NCI-H2171 treated with DMSO at 0.1 percent for 48 hours (cell line): ENCODE measurements at regions not wholly inside any gene's neighbourhood (a gene's known extent, or its start where the extent isn't known, plus 50 kb on each side); places are given as distances from the start of the nearest gene placed in this dataset.
A peak's percentile ranks its signal among the peaks of the same experiment; 100 is the strongest.

Experiments used
- DNase-seq: peaks from one replicate; lab custom pipeline; 2025; lab: John Stamatoyannopoulos, UW

DNA sequence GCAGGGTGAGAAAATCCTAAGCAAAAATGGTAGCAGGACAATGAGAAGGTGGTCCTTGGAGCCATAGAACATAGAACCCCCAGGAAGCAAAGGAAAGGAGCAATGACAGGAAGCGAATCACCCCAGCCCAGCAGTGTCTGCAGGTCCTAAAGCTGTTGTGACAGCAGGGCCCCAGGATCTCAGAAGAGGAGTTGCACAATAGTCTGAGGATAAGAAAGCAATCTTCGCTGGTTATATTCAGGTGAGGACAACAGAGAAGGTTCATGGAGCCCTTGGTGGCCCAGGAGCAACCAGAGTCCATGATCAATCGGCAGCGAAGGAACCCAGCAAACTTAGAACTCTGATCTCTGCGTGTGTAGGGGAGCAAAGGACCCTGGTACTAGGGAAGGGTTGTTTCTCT is 234.8 kb upstream of the IRX2 start:
- DNase-seq: no peak

- DNase-seq: no peak
Measured at GRCh38 chr5:2985718-2986117, 234.2 kb upstream of the IRX2 start.

- DNase-seq: no peak
Measured at GRCh38 chr5:2983583-2984300, 232.3 kb upstream of the IRX2 start.

DNA sequence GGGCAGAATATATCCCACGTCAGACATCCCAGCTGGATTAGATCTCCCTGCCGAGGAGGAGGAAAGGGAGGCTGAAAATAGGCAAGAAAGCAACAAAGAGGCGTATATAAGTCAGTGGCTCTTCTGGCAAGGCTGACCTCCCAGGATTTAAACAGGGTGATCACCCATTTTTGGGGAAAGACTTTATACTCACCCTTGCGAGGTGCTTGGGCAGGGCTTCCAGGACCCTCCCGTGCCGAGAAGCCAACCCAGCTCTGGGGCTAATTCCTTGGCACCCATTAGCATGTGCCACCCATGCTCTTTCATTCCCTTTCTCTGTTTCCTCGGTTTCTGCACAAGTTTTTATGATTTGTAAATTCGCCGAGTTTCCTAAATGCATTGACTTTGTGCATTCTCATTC is 230.2 kb upstream of the IRX2 start:
- no peak for DNase-seq

DNA sequence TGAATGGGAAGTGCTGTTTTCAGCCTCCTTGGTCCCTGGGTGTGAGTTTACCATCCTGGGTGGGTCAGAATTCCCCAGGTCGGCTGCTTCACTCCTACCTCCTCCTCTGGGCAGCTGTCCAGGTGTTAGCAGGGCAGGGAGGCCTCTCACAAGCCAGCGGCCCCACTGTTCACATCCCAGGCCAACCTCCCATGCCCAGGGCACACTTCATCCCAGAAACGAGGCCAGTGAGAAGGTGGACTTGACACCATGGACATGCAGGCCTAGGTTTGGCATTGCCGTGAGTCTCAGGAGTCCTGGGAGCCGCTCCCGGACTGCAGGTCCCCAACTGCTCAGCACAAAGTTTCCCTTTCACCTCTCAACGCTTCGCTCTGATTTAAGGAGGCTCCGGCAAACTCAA is 229.6 kb upstream of the IRX2 start:
- no peak for DNase-seq

DNA sequence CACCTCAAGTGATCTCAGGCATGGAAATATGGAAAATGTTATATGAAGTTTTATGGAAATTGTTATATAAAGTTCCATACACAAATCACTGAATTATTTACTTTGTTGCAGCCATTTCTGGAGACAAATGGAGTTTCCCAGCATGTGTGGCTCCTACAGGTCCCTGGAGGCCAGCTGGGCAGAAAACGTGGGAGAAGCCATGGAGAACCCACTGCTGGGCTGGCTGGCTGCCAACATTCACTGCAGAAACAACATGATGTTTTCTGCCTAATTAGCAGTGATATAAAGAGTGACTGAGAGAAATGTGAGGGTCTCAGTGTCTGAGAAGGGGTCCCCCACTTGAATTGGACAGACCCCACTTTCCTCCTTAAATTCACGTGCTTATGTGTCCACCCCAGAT is 208.8 kb upstream of the IRX2 start:
- peak; percentile 96 for DNase-seq

GRCh38 chr5:2958976-2959375 is 207.5 kb upstream of the IRX2 start:
- DNase-seq: no peak

GRCh38 chr5:2948875-2949274 is 197.4 kb upstream of the IRX2 start:
- no peak for DNase-seq

DNA sequence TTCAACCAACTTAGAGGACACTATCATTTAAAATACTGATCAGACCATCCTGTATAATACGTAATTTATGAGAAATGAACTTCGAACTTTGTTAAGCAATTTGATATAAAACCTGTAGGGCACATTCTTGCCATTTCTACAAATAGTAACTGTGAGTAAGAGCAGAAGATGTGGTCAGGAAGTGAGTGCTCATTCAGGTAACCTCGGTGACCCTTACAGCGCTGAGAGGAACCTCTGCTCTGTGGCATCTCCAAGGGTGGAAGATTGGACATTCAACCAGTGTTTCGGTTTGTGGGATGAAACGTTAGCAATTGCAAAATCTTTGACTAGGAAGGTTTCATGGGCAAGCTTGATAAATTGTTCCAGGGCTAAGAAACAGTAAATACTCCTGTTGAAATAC is 194.8 kb upstream of the IRX2 start:
- no peak for DNase-seq

GRCh38 chr5:2936413-2936812 is 184.9 kb upstream of the IRX2 start:
- no peak for DNase-seq

DNA sequence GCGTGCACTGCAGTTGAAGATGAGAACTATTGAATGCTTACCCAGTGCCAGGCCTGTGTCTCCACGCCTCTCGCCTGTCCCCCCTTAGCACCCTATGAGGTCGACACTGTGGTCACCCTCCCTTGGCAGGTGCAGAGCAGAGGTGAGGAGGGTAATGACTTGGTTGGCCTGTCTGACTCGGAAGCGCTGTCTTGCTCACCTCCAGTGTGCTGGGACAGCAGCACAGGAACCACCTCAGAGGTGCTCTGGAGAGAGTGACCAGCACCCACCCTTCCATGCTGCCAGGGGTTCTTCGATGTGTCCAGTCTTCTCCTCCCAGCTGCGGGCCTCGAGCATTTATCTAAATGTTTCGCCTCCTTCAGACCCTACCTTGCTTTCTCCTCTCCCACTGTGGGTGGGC is 178.3 kb upstream of the IRX2 start:
- no peak for DNase-seq

GRCh38 chr5:2921651-2922050 is 170.2 kb upstream of the IRX2 start:
- DNase-seq: no peak

DNA sequence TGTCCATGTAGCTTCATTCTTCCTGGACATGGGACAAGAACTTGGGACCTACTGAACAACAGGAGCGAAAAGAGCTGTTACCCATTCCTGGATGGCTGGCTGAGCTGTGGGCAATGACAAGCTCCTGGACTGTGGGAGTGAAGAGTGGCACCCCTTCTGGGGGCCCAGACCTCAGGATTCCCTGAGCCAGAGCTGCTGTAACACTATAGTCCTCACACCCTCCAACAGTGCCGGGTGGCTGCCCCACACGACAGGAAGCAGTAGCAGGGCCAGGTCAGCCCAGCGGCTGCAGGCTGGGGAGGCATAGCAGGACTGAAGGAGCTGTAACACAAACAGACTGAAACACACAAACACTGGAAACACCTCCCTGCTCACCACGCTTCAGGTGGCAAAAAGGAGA is 169.7 kb upstream of the IRX2 start:
- DNase-seq: no peak

DNA sequence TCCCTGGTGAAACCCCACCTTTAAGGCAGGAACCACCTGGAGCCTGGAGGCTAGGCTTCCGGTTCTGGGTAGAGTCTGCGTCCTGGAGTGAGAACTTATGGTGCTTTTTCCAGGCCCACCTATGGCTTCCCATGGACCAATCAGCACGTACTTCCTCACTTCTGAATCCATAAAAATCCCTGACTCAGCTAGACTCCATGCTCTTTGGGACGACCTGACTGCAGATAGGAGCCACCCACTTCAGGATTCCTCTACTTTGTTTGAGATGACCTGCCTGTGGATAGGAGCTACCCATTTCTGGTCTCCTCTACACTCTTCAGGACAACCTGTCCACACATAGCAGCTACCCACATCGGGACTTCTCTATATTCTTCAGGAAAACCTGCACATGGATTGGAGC is 168.8 kb upstream of the IRX2 start:
- DNase-seq: no peak

- no peak for DNase-seq
Measured at GRCh38 chr5:2919310-2920018, 168.0 kb upstream of the IRX2 start.

- DNase-seq: no peak
Measured at GRCh38 chr5:2917524-2917923, 166.0 kb upstream of the IRX2 start.

DNA sequence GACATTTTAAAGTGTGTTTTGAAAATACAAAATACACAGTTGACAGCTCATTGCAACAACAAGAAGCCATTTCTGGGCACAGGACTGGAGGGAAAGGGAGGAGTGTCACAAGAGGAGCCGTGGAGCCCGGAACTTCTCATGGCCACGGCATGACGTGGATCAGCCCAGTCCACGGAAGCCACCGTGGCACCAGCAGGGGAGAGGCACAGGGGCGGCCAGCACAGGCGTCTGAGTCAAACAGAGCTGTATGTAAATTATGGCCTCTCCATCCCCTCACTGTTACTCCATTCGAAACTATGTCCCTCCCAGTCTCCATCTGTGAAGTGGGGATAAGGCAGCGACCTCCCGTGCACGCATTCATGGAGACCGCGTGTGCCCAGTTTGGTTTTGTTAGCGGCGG is 165.6 kb upstream of the IRX2 start:
- no peak for DNase-seq

DNA sequence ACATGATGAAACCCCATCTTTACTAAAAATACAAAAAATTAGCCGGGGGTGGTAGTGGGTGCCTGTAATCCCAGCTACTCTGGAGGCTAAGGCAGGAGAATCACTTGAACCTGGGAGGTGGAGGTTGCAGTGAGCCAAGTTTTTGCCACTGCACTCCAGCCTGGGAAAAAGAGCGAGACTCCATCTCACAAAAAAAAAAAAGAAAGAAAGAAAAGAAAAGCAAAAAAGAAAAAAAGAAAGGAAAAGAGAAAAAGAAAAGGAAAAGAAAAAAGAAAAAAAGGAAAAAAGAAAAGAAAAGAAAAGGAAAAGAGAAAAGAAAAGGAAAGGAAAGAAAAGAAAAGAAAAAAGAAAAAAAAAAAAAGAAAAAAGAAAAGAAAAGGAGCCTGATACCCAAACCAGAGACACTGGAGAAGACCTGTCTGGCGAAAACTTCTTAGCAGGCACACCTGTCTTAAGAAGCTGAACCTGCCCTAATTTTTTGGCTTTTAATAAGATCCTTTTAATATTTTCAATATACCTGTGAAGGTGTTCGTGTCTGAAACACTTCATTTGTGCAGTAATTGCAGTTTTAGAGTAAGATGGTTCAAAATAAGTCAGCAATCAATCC is 164.7 kb upstream of the IRX2 start:
- no peak for DNase-seq

GRCh38 chr5:2914981-2915484 is 163.6 kb upstream of the IRX2 start:
- no peak for DNase-seq

GRCh38 chr5:2914022-2914661 is 162.7 kb upstream of the IRX2 start:
- DNase-seq: no peak

GRCh38 chr5:2913281-2913680 is 161.8 kb upstream of the IRX2 start:
- DNase-seq: no peak

- DNase-seq: no peak
Measured at GRCh38 chr5:2912741-2913140, 161.3 kb upstream of the IRX2 start.
